GM21423 (cell line): ENCODE measurements at regions not wholly inside any gene's neighbourhood (a gene's known extent, or its start where the extent isn't known, plus 50 kb on each side); places are given as distances from the start of the nearest gene placed in this dataset.
A peak's percentile ranks its signal among the peaks of the same experiment; 100 is the strongest.
"Not testable (repeated sequence)": the region's sequence is repeated elsewhere in the genome, so short reads cannot be mapped to it uniquely, and the experiment has no call there.

Experiments used
- ATAC-seq: cut with Tn5 transposase; IDR thresholded peaks from one replicate; pipeline ENCODE4 v1.9.1; 2021; ENCODE audit warnings: mild to moderate bottlenecking, moderate library complexity; ENCODE audit not compliant: unreplicated experiment

DNA sequence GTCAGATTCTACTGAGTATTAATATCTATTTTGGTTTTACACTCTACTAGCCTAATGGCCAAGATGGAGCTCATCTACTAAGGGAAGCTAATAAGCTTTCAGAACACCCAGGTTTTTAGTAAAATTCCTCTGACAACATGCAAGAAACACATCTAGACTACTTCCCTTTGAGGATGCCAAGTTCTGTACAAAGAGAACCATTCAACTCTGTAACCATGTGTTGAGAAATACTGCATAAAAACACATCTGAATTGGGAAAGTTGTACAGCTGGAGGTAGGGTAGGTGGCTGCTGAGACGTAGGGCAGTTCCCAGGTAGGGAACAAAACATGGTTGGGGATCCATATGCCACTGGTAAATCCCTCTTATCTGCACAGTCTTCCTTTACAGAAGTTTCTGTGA, 66.2 kb downstream of the SC5D start:
- no peak for ATAC-seq

DNA sequence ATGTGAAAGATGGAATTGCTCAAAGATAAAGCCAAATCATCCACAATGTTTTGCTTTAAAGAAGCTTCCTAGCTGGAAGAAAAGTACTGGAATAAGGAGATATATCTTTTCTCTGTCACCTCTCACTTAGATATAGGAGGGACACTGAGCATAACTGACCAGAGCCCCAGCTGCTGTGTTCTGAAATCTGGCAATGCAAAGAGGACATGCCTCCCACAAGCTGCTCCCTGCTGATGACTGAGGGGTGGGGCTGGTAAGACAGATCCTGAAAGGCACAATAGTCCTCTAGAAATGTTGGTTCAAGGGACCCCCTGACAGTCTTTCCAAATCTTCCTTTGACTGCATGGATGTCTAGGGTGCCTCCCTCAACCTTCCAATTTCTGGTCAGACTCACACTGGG, 67.0 kb downstream of the SC5D start:
- no peak for ATAC-seq

DNA sequence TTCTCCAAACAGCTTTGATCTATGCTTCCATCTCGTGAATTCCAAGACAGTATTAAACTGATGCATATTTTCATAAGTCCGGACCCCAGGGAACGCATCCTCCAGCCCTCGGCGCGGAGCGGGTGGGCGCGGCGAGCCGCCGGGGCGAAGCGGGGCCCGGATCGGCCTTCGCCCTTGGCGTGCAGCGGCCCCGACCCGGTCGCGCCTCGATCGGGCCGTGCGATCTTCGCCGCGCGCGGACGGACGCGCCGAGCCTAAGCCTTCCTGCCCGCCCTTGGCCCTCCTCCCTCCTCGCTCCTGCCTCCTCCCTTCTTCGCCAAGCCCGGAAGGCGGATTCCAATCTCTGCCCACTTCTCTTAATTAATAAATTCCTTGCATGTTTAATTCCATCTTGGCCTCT, 70.4 kb downstream of the SC5D start:
- ATAC-seq, result not testable (repeated sequence)

DNA sequence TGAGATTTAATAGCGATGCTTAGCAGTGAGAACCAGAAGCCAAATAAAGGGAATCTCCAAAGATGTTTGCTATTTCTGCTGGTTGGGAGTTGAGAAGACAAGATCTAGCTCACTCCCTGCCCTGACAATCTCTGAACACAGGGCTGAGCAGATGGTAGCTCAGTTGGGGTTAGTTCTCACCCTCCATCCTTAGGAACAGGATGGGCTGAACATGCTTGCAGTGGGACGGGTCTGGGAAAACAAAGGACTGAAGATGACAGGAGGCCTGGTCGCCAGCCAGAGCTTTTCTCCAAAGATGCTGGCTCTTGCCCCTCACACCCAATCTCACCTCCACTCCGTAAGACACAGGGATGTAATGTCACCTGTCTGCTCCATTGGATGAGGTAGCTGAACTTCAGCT, 72.7 kb downstream of the SC5D start:
- no peak for ATAC-seq

DNA sequence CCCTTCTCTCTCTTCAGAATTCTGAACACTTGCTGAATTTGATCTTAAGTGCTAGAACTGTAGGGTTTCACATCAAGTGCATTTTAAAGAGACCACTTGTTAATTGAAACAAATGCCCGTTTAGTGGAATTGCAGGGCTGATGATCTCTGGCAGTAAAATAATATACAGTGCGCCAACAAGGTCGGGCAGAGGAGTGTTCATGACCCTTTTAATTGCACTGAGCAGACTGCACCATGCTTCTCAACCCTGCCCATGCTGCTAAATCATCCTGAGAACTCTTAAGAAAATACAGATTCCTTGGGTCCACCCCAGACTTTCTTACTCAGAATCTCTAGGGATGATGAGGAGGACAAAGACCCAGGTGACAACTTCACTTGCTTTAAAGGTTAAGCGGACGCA, 73.5 kb downstream of the SC5D start:
- no peak for ATAC-seq

DNA sequence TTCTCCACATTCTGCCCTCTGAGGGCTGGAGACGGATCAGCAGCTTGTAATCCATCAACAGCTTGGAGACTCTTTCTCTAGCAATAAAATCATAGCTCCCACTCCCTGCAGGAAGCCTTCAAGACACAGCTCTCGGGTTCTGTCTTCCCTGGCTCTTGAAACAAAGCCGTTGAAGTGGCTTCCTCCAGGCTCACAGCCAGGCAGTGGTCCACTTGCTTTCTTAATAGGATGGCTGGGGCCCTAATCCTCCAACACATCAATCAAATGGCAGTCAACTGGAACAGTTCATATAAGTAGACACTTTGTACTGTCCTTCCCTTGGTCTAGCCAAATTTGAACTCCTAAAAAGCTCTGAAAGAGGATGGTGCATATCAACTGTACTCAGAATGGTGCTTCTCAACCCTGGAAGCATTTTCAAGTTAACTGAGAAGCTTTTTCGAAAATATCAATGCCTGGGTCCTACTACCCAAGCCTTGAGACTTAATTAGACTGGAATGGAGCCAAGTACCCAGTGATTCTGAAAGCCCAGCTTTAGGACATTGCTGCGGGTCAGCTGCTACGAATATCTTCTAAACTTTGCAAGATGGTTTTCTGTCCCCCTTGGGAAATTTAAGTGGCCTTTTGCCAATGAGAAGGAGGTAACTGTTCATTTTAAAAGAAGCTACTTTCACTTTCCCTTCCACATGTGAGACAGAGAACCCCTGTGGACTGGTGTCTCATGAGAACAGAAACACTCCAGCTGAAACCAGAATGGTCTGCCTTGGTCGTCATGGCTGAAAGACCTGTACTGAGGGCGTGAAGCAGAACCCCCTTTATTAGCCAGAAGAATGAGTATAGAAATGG, 74.7 kb downstream of the SC5D start:
- peak; percentile 87 for ATAC-seq

DNA sequence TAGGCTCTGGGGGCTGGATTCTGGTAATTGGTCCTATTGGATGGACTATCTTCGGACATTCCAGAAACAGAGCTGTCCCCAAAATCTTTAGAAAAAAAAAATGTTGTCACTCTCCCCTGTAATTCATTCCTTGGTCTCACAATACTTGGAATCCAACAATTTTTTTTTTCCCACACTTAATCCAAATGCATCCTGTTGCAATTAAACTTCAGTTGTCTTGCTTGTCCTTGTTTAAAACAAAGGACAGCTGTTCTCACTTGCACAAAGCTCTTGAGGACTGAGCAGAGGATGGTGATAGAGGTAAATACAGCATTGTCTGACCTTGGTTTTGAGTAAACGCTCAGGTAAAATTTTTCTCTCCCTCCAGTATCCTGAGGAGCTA, 75.3 kb downstream of the SC5D start:
- ATAC-seq, result no peak

DNA sequence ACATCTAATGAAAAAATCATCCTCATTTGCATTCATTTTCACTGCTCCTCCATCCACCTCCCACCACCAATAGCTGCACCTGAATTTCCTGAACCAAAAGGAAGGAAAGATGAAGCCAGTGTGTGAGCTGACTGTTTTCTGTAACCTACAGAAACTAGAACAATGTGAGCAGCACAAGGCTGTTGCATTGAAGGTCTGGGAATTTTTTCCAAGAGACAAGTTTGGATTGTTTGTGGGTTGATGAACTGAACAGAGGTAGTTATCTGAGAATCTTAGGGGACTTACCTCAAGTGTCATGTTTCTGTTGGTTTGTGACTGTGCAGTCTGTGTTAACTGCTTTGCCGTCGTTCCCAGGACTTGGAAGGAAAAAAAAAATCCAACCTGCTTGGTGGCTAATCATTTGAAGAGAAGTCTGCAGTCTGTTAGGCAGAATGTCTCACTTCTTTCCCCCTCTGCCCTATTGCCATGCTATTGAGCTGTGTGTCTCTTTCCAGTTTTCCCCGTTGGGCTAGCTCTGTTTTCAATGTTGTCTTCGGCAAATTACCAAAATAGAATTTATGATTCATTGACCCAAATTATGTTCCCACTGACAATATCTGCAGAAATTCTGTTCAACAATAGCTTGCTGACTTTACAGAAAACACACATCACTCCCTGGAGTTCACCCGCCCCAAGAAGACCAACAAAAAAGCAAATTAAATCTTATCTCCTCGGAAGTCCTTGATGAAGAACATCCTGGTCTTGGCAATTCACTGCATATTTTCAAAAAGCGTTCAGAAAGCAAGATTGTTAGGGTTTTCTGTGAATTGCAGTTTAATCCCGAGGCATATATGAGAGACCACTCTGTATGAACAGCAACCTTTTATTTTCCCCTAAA, 76.0 kb downstream of the SC5D start:
- ATAC-seq, result no peak

DNA sequence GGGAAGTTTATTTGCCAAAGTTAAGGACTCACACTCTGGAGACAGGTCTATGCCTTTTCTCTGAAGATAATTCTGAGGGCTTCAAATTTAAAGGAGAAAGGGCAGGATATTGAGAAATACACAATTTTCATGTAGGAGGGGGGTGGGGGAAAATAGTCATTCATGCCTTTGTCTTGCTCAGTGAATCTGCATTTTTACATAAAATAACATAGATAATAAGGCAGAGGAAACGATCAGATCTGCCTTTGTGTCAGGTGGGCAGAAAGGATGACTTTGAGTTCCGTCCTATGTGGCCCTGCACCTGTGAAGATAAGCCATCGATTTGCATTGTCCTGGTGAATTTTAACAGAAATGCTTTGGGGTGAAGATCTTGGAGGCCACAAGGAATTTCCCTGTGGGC, 76.8 kb downstream of the SC5D start:
- no peak for ATAC-seq

DNA sequence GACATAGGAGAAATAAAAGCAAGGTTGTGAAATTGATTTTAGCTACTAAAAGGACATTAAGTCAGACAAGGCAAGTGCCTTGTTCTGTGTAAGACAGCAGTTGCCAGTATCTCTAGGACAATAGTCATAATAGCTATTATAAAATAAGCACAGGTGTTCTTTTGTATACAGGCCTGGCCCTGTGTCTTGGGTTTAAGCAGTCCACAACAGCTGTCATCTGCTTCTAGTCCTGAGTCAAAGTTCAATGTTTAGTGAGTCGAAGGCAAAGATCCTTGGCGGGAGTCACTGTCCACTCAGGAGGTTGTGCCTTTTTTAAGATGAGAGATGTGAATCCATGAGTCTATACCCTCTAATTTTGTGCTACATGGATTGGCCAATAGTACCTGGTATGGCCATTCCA, 79.5 kb downstream of the SC5D start:
- ATAC-seq, result no peak

DNA sequence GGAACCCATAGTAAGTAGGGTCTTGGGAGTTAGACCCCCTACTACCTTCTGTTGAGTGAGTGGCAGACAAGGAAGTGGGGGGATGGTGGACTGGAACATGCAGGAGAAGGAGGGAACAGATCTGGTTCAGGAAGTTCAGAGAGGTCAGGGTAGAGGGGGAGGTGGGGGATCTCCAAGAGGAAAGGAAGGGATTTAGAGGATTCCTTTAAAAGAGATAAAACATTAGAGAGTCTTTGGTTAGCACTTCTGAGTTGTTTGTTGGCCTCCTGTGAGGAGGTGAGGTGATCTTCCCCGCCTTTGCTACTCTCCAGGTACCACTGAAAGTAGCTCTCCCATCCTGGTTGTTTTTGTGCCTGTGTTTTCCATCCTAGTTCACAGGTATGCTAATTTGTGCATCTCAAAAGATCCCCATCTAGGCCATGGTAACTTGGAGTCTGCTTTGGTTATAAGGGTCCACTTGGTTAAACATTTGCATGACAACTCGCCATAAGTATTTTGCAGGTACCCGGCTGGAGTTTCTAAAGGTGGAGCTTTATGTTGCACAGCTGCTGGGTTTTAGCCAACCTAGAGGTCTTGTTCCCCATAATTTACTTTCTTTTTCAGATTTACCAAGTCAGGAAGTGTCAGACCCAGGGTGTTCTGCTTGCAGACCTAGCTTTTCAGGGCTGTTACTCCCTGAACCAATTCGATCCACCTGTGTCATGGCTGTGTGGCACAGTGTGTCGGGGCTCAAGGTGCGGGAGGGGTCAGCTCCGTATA, 79.3 kb upstream of the SORL1 start:
- ATAC-seq, result peak; percentile 75

DNA sequence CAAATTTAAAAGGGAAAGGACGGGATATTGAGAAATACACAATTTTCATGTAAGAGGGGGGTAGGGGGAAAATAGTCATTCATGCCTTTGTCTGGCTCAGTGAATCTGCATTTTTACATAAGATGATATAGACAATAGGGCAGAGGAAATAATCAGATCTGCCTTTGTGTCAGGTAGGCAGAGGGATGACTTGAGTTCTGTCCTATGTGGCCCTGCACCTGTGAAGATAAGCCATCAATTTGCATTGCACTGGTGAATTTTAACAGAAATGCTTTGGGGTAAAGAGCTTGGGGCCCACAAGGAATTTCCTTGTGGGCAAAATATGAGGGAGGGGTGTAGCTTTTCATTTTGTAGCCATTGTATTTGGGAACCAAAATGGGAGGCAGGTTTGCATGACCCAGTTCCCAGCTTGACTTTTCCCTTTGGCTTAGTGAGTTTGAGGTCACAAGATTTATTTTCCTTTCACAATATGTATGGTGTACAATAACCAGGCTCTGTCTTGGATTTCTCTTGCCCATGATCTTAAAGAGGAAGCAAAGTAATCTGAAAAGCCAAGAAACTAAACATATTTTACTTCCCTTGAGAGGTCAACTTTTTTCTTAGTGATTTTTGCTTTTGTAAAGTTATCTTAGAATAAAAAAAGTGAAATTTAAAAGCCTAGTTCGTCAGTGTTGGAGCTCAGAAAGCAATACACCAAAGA, 77.7 kb upstream of the SORL1 start:
- ATAC-seq, result no peak

DNA sequence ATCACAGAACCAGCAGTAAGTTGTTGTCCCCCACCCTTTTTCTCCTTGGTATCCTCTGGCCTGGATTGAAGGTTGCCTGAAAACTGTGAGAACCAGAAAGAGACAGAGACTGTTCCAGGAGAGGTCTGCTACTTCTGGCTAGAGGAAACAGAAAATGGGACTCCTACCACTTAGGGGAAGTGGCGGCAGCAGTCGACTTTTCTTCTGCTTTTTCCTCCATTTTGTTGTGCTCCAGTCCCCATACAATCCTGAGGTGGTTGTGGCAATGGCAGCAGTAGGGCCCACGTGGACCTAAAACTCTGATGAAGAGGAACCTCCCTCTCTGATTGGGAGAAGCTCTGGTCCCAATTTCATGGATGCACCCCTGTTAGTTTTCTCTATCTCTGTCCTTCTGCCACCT, 76.0 kb upstream of the SORL1 start:
- no peak for ATAC-seq

DNA sequence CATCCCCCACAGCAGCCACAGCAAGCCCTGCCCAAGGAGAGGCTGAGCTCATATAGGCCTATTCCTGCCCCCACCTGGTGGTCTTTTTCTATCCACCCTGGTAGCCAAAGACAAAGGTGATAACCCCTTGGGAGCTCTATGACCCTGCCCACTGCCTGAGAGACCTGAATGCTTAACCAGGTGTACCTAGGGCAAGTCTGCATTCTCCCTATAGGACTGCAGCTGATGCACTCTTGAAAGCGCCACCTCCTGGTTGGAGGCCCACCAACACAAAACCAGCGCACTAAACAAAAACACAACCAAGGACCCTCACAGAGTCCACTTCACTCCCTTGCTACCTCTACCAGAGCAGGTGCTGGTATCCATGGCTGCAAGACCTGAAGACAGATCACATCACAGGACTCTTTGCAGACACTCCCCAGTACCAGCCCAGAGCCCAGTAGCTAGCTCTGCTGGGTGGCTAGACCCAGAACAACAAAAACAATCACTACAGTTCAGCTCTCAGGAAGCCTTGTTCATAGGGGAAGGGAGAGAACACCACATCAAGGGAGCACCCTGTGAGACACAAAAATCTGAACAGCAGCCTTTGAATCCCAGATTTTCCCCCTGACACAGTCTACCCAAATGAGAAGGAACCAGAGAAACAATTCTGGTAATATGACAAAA, 72.8 kb upstream of the SORL1 start:
- not testable (repeated sequence) for ATAC-seq

DNA sequence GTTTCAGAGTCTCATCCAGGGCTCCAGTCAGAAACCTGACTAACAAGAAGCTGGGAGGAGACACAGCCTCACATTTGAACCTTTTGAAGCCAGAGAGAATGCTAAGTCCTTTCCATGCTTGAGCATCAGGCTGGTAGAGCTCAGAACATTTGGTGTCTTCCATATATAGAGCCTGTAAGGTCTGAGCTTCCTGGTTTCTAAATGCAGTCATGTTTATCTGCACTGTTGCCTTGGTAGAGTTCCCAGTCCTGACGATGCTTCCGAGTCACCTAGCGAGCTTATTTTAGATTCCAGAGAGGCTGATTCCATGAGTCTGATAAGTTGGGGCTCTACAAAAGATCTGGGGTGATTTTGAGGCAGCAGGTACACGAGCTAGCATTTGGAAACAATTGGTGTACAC, 68.4 kb upstream of the SORL1 start:
- ATAC-seq, result no peak

DNA sequence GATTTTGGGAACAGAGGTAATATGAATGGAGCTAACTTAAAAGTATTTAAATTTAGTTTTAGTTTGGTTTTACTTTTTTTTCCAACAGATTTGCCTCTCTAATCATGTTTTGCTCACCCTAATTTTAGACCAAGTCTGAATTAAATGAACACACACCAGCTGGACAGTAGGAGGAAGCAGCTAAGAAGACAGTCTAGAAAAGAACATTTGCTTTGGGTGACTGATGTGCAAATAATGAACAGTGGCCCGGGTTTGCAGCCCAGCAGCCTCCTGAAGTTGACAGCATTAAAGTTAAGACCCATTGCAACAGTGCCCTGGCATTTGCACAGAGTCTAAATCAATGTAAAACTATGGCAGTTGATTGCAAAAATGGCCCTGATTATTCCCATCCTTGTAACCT, 66.4 kb upstream of the SORL1 start:
- ATAC-seq, result no peak
